Aorta (tissue), 5 donors: ENCODE measurements at regions not wholly inside any gene's neighbourhood (a gene's known extent, or its start where the extent isn't known, plus 50 kb on each side); places are given as distances from the start of the nearest gene placed in this dataset.

Experiments
- ATAC-seq: fragments of 200-7000 bp; cut with Tn5 transposase; one replicate; pipeline ENCODE4 v1.9.1; 2022; ENCODE audit warnings: moderate library complexity; ENCODE audit not compliant: low FRiP score
- DNase-seq, 2 donors: peaks; one replicate each; pipeline ENCODE4 v3.0.0-alpha.2; 2020
- H3K27ac ChIP-seq, 2 donors: one replicate each; pipeline ENCODE4 v1.5.1; 2013; ENCODE audit warnings: low read length in 2 of 2, mild to moderate bottlenecking in 2 of 2, moderate library complexity in 2 of 2, control low read depth in 1 of 2, inconsistent platforms in 1 of 2, low read depth in 1 of 2
- H3K27me3 ChIP-seq, 2 donors: one replicate each; pipeline ENCODE4 v1.6.1; 2013; ENCODE audit warnings: control low read depth in 1 of 2, low read length in 1 of 2, mild to moderate bottlenecking in 1 of 2, moderate library complexity in 1 of 2; ENCODE audit not compliant: insufficient read depth in 2 of 2, control insufficient read depth in 1 of 2
- H3K36me3 ChIP-seq, 2 donors: one replicate each; pipeline ENCODE4 v1.6.1; 2013; ENCODE audit warnings: control low read depth in 1 of 2, low read length in 1 of 2, mild to moderate bottlenecking in 1 of 2; ENCODE audit not compliant: insufficient read depth in 2 of 2, control insufficient read depth in 1 of 2
- H3K4me1 ChIP-seq, 2 donors: one replicate each; pipeline ENCODE4 v1.6.1; 2013; ENCODE audit warnings: low read length in 2 of 2, control low read depth in 1 of 2, mild to moderate bottlenecking in 1 of 2, moderate library complexity in 1 of 2; ENCODE audit not compliant: insufficient read depth in 2 of 2, control insufficient read depth in 1 of 2
- H3K4me3 ChIP-seq, 2 donors: one replicate each; pipeline ENCODE4 v1.5.1; 2013; ENCODE audit warnings: low read length in 2 of 2, control low read depth in 1 of 2, mild to moderate bottlenecking in 1 of 2
- H3K9me3 ChIP-seq: one replicate; pipeline ENCODE4 v1.6.1; 2013; ENCODE audit warnings: mild to moderate bottlenecking, low read length; ENCODE audit not compliant: control insufficient read depth
- whole genome bisulfite sequencing, 2 donors: extraction: QIAGEN DNeasy Blood & Tissue Kit; methylation state at CpG; one replicate each; pipeline ENCODE4 v1.1.7; 2013; 5-methylcytosine and 5-hydroxymethylcytosine counted together
- intact Hi-C, 2 donors: fragments of 100-400 bp; cut with DNase I; formaldehyde crosslinking; loops; one replicate each; pipeline versions ENCODE4 v1.14.2 to v1.15.0; 2022
- donor health status: healthy with polysubstance abuse.
- donor health status: Bipolar disorder and iron deficiency.
- donor health status: DM: no; HTN: no; CAD: no.
- donor health status: DM: no; HTN: no; CAD: no.
- donor health status: DM: yes; HTN: yes; CAD: no.

GRCh38 chr1:34436836-34437235 is 260.1 kb downstream of the C1orf94 start:
- no peak for ATAC-seq
- Histone ChIP-seq H3K36me3 (no peaks in the 10 kb centered on the region), H3K9me3 (no peaks in the 10 kb centered on the region), H3K27me3 (no peaks in the 10 kb centered on the region), H3K27ac (no peak overlapping the region), H3K4me3 (no peak overlapping the region), H3K4me1 (no peaks in the 10 kb centered on the region)
- intact Hi-C loops, result no loop called here
- DNase-seq, result no peak
- 62 to 70% methylated on average over 3 of the region's 3 CpGs for WGBS, 2 donors

GRCh38 chr1:34441259-34442069 is 264.8 kb downstream of the C1orf94 start:
- Histone ChIP-seq H3K36me3 (no peaks in the 10 kb centered on the region), H3K4me3 (no peak overlapping the region), H3K9me3 (no peaks in the 10 kb centered on the region), H3K27ac (no peak overlapping the region), H3K4me1 (no peaks in the 10 kb centered on the region), H3K27me3 (no peaks in the 10 kb centered on the region)
- WGBS, 2 donors, result 15 to 22% methylated on average over 19 of the region's 19 CpGs
- DNase-seq, result no peak
- no peak for ATAC-seq
- intact Hi-C loops, result no loop called here

- 48 to 53% methylated on average over 2 of the region's 2 CpGs for WGBS, 2 donors
- no peak overlapping the region for H3K27ac ChIP-seq
- H3K27me3 ChIP-seq, result no peaks in the 10 kb centered on the region
- no peaks in the 10 kb centered on the region for H3K36me3 ChIP-seq
- DNase-seq, result no peak
- ATAC-seq, result no peak
- intact Hi-C loops, result no loop called here
- H3K4me3 ChIP-seq, result no peak overlapping the region
- no peaks in the 10 kb centered on the region for H3K4me1 ChIP-seq
- H3K9me3 ChIP-seq, result no peaks in the 10 kb centered on the region
Measured at GRCh38 chr1:34444516-34444915, 267.8 kb downstream of the C1orf94 start.

GRCh38 chr1:34450325-34450724 is 273.6 kb downstream of the C1orf94 start:
- DNase-seq (no peak), ATAC-seq (no peak)
- H3K9me3 ChIP-seq, result no peaks in the 10 kb centered on the region
- no peaks in the 10 kb centered on the region for H3K4me1 ChIP-seq
- no peaks in the 10 kb centered on the region for H3K27me3 ChIP-seq
- WGBS, 2 donors, result 83 to 89% methylated on average over 3 of the region's 3 CpGs
- H3K36me3 ChIP-seq, result no peaks in the 10 kb centered on the region
- H3K27ac ChIP-seq, result no peak overlapping the region
- intact Hi-C loops, result no loop called here
- no peak overlapping the region for H3K4me3 ChIP-seq

GRCh38 chr1:34452451-34452850 is 275.7 kb downstream of the C1orf94 start:
- H3K36me3 ChIP-seq, result no peaks in the 10 kb centered on the region
- WGBS, 2 donors, result 90 to 94% methylated on average over 2 of the region's 2 CpGs
- no peaks in the 10 kb centered on the region for H3K27me3 ChIP-seq
- no peaks in the 10 kb centered on the region for H3K4me1 ChIP-seq
- H3K4me3 ChIP-seq, result no peak overlapping the region
- no peaks in the 10 kb centered on the region for H3K9me3 ChIP-seq
- intact Hi-C loops, result no loop called here
- ATAC-seq, result peak; percentile 47
- H3K27ac ChIP-seq, result no peak overlapping the region
- DNase-seq, result no peak

- Histone ChIP-seq H3K4me3 (no peak overlapping the region), H3K4me1 (no peaks in the 10 kb centered on the region), H3K36me3 (no peaks in the 10 kb centered on the region), H3K9me3 (no peaks in the 10 kb centered on the region), H3K27me3 (peaks cover 0 to 2% of the 10 kb centered on the region in 2 donors), H3K27ac (no peak overlapping the region)
- ATAC-seq, result no peak
- no peak for DNase-seq
- intact Hi-C loops, result no loop called here
- 81 to 85% methylated on average over 7 of the region's 7 CpGs for WGBS, 2 donors
Measured at GRCh38 chr1:34455121-34455520, 278.4 kb downstream of the C1orf94 start.

GRCh38 chr1:34460193-34460592 is 283.5 kb downstream of the C1orf94 start:
- Histone ChIP-seq H3K9me3 (no peaks in the 10 kb centered on the region), H3K27me3 (peaks cover 0 to 2% of the 10 kb centered on the region in 2 donors), H3K4me1 (no peaks in the 10 kb centered on the region), H3K4me3 (no peak overlapping the region), H3K27ac (no peak overlapping the region), H3K36me3 (no peaks in the 10 kb centered on the region)
- WGBS, 2 donors, result 53 to 54% methylated on average over 6 of the region's 6 CpGs
- intact Hi-C loops, result no loop called here
- no peak for ATAC-seq
- DNase-seq, result no peak

GRCh38 chr1:34470401-34470800 is 284.4 kb upstream of the GJB5 start:
- WGBS, 2 donors, result 26 to 30% methylated on average over 6 of the region's 6 CpGs
- H3K27ac ChIP-seq, result no peak overlapping the region
- H3K27me3 ChIP-seq, result no peaks in the 10 kb centered on the region
- intact Hi-C loops, result no loop called here
- ATAC-seq, result no peak
- no peak for DNase-seq
- H3K9me3 ChIP-seq, result no peaks in the 10 kb centered on the region
- no peaks in the 10 kb centered on the region for H3K4me1 ChIP-seq
- no peaks in the 10 kb centered on the region for H3K36me3 ChIP-seq
- no peak overlapping the region for H3K4me3 ChIP-seq

- 68 to 76% methylated on average over 5 of the region's 5 CpGs for WGBS, 2 donors
- H3K9me3 ChIP-seq, result no peaks in the 10 kb centered on the region
- H3K4me3 ChIP-seq, result no peak overlapping the region
- no peaks in the 10 kb centered on the region for H3K4me1 ChIP-seq
- no peak overlapping the region for H3K27ac ChIP-seq
- ATAC-seq (no peak), DNase-seq (no peak)
- no peaks in the 10 kb centered on the region for H3K27me3 ChIP-seq
- intact Hi-C loops, result no loop called here
- H3K36me3 ChIP-seq, result no peaks in the 10 kb centered on the region
Measured at GRCh38 chr1:34474566-34474965, 280.3 kb upstream of the GJB5 start.
